Astrocyte (in vitro differentiated cells and primary cell): ENCODE measurements at regions not wholly inside any gene's neighbourhood (a gene's known extent, or its start where the extent isn't known, plus 50 kb on each side); places are given as distances from the start of the nearest gene placed in this dataset.

Source experiments
- DNase-seq: peaks from one replicate; pipeline ENCODE4 v3.0.0-alpha.2; 2010; ENCODE audit warnings: low read depth
- FAIRE-seq: peaks from 2 replicates; lab custom pipeline; 2011; peaks lifted over from hg19 to GRCh38; lab: Jason Lieb, UNC
- H2AFZ ChIP-seq: 2 replicates; pipeline ENCODE4 v1.6.0; 2012; ENCODE audit warnings: low read depth, low read length, inconsistent platforms
- H3K27ac ChIP-seq: 2 replicates; pipeline ENCODE4 v1.5.1; 2011; ENCODE audit warnings: low read depth, low read length, inconsistent platforms
- H3K27me3 ChIP-seq: 2 replicates; pipeline ENCODE4 v1.6.0; 2011; ENCODE audit warnings: low read length, inconsistent platforms; ENCODE audit not compliant: insufficient read depth
- H3K36me3 ChIP-seq: 2 replicates; pipeline ENCODE4 v1.5.1; 2011; ENCODE audit warnings: low read length, inconsistent platforms; ENCODE audit not compliant: insufficient read depth
- H3K4me1 ChIP-seq: 2 replicates; pipeline ENCODE4 v1.5.1; 2011; ENCODE audit warnings: low read length, inconsistent platforms; ENCODE audit not compliant: insufficient read depth
- H3K4me2 ChIP-seq: 2 replicates; pipeline ENCODE4 v1.6.0; 2012; ENCODE audit warnings: low read length, inconsistent platforms
- H3K4me3 ChIP-seq: 2 replicates; pipeline ENCODE4 v1.5.1; 2011; ENCODE audit warnings: low read depth, mild to moderate bottlenecking, low read length, inconsistent platforms; ENCODE audit not compliant: insufficient read depth
- H3K79me2 ChIP-seq: 2 replicates; pipeline ENCODE4 v1.6.0; 2012; ENCODE audit warnings: mild to moderate bottlenecking, low read length, inconsistent platforms; ENCODE audit not compliant: insufficient read depth
- H3K9ac ChIP-seq: 2 replicates; pipeline ENCODE4 v1.6.0; 2012; ENCODE audit warnings: mild to moderate bottlenecking, low read length, inconsistent platforms
- H3K9me3 ChIP-seq: 2 replicates; pipeline ENCODE4 v1.5.1; 2012; ENCODE audit warnings: low read depth, mild to moderate bottlenecking, low read length, inconsistent platforms; ENCODE audit not compliant: insufficient read depth
- H4K20me1 ChIP-seq: 2 replicates; pipeline ENCODE4 v1.6.0; 2012; ENCODE audit warnings: low read length, inconsistent platforms; ENCODE audit not compliant: insufficient read depth
- H3K27ac Mint-ChIP-seq: one replicate; pipeline ENCODE4 v1.8.0; 2021; ENCODE audit warnings: mild to moderate bottlenecking, mixed read lengths; ENCODE audit not compliant: unreplicated experiment
- H3K27me3 Mint-ChIP-seq: one replicate; pipeline ENCODE4 v1.8.0; 2021; ENCODE audit warnings: low read depth, mixed read lengths; ENCODE audit not compliant: unreplicated experiment
- H3K36me3 Mint-ChIP-seq: one replicate; pipeline ENCODE4 v1.8.0; 2021; ENCODE audit warnings: low read depth, mixed read lengths; ENCODE audit not compliant: unreplicated experiment
- H3K4me1 Mint-ChIP-seq: one replicate; pipeline ENCODE4 v1.8.0; 2021; ENCODE audit warnings: low read depth, mixed read lengths; ENCODE audit not compliant: unreplicated experiment
- H3K4me3 Mint-ChIP-seq: one replicate; pipeline ENCODE4 v1.8.0; 2021; ENCODE audit warnings: mild to moderate bottlenecking, moderate library complexity, mixed read lengths; ENCODE audit not compliant: unreplicated experiment
- H3K9me3 Mint-ChIP-seq: one replicate; pipeline ENCODE4 v1.8.0; 2021; ENCODE audit warnings: mild to moderate bottlenecking, mixed read lengths; ENCODE audit not compliant: unreplicated experiment
- CTCF ChIP-seq: IDR thresholded peaks from 2 replicates; pipeline ENCODE4 v1.5.1; 2011; ENCODE audit warnings: low read depth, mild to moderate bottlenecking, inconsistent platforms, low read length, moderate library complexity; ENCODE audit not compliant: insufficient read depth
- EZH2 ChIP-seq: IDR thresholded peaks from 2 replicates; pipeline ENCODE4 v1.6.1; 2012; ENCODE audit warnings: mild to moderate bottlenecking, low read length, inconsistent platforms; ENCODE audit not compliant: insufficient read depth

GRCh38 chr21:29448766-29449165 lies 150.0 kb downstream of the BACH1 start:
- peaks cover 2% of the 10 kb centered on the region for H3K36me3 Mint-ChIP-seq
- H3K4me3 ChIP-seq = no peak overlapping the region
- FAIRE-seq = no peak
- no peaks in the 10 kb centered on the region for H3K4me1 Mint-ChIP-seq
- H3K27ac ChIP-seq = no peak overlapping the region
- H3K9me3 Mint-ChIP-seq = peaks cover 2% of the 10 kb centered on the region
- H3K27me3 Mint-ChIP-seq = no peaks in the 10 kb centered on the region
- H3K27ac Mint-ChIP-seq = no peak overlapping the region
- H3K4me2 ChIP-seq = no peak overlapping the region
- H3K36me3 ChIP-seq = no peaks in the 10 kb centered on the region
- no peak overlapping the region for H2AFZ ChIP-seq
- H3K9me3 ChIP-seq = no peaks in the 10 kb centered on the region
- H4K20me1 ChIP-seq = no peaks in the 10 kb centered on the region
- no peaks in the 10 kb centered on the region for H3K27me3 ChIP-seq
- no peak overlapping the region for H3K4me3 Mint-ChIP-seq
- no peaks in the 10 kb centered on the region for H3K4me1 ChIP-seq
- no peaks in the 10 kb centered on the region for H3K79me2 ChIP-seq
- no peak for TF ChIP-seq CTCF
- no peak for TF ChIP-seq EZH2
- DNase-seq = no peak
- H3K9ac ChIP-seq = no peak overlapping the region

GRCh38 chr21:29449306-29449950 lies 150.7 kb downstream of the BACH1 start:
- Histone ChIP-seq H3K9ac (no peak overlapping the region), H3K4me2 (no peak overlapping the region), H3K79me2 (no peaks in the 10 kb centered on the region), H4K20me1 (no peaks in the 10 kb centered on the region), H3K27ac (no peak overlapping the region), H3K27me3 (no peaks in the 10 kb centered on the region), H3K4me3 (no peak overlapping the region), H3K9me3 (no peaks in the 10 kb centered on the region), H3K4me1 (no peaks in the 10 kb centered on the region), H3K36me3 (no peaks in the 10 kb centered on the region), H2AFZ (no peak overlapping the region)
- FAIRE-seq (no peak), DNase-seq (no peak)
- no peak for TF ChIP-seq CTCF
- no peak for TF ChIP-seq EZH2
- Mint-ChIP-seq H3K27ac (no peak overlapping the region), H3K27me3 (no peaks in the 10 kb centered on the region), H3K36me3 (peaks cover under 1% of the 10 kb centered on the region), H3K4me1 (no peaks in the 10 kb centered on the region), H3K4me3 (no peak overlapping the region), H3K9me3 (peaks cover 2% of the 10 kb centered on the region)

GRCh38 chr21:29450058-29450457 lies 151.3 kb downstream of the BACH1 start:
- no peak overlapping the region for H3K4me3 Mint-ChIP-seq
- DNase-seq = no peak
- Histone ChIP-seq H2AFZ (no peak overlapping the region), H3K27me3 (no peaks in the 10 kb centered on the region), H3K9ac (no peak overlapping the region), H4K20me1 (no peaks in the 10 kb centered on the region), H3K4me1 (no peaks in the 10 kb centered on the region), H3K4me3 (no peak overlapping the region), H3K79me2 (no peaks in the 10 kb centered on the region), H3K4me2 (no peak overlapping the region), H3K27ac (no peak overlapping the region), H3K36me3 (no peaks in the 10 kb centered on the region), H3K9me3 (no peaks in the 10 kb centered on the region)
- no peaks in the 10 kb centered on the region for H3K36me3 Mint-ChIP-seq
- H3K27ac Mint-ChIP-seq = no peak overlapping the region
- H3K9me3 Mint-ChIP-seq = peaks cover 2% of the 10 kb centered on the region
- TF ChIP-seq EZH2 = no peak
- no peak for TF ChIP-seq CTCF
- H3K27me3 Mint-ChIP-seq = no peaks in the 10 kb centered on the region
- H3K4me1 Mint-ChIP-seq = no peaks in the 10 kb centered on the region
- FAIRE-seq = no peak
